ENCODE measurements at regions not wholly inside any gene's neighbourhood (a gene's known extent, or its start where the extent isn't known, plus 50 kb on each side); places are given as distances from the start of the nearest gene placed in this dataset.

GRCh38 chr4:79473439-79473724 lies 65.4 kb upstream of the GK2 start:
- in situ Hi-C loops (cut with HindIII; ENCODE audit: low pct_unique_long_range_greater_than_20kb, low sequenced_read_pairs) = no loop called here
- no peak for TF ChIP-seq JUND (IDR thresholded peaks at IDR 0.05; ENCODE audit: low read depth)
- DNase-seq (ENCODE audit: low read depth in 1 of 2, low spot score in 1 of 2) = no peak

- no peak for DNase-seq (ENCODE audit: low read depth in 1 of 2, low spot score in 1 of 2)
- TF ChIP-seq JUND (IDR thresholded peaks at IDR 0.05; ENCODE audit: low read depth) = no peak
- in situ Hi-C loops (cut with HindIII; ENCODE audit: low pct_unique_long_range_greater_than_20kb, low sequenced_read_pairs) = no loop called here
Measured at GRCh38 chr4:79472693-79473438, 64.8 kb upstream of the GK2 start.

- no peak for TF ChIP-seq JUND (IDR thresholded peaks at IDR 0.05; ENCODE audit: low read depth)
- no peak for DNase-seq (ENCODE audit: low read depth in 1 of 2, low spot score in 1 of 2)
- in situ Hi-C loops (cut with HindIII; ENCODE audit: low pct_unique_long_range_greater_than_20kb, low sequenced_read_pairs) = no loop called here
Measured at GRCh38 chr4:79472036-79472435, 64.0 kb upstream of the GK2 start.

- TF ChIP-seq JUND (IDR thresholded peaks at IDR 0.05; ENCODE audit: low read depth) = no peak
- DNase-seq (ENCODE audit: low read depth in 1 of 2, low spot score in 1 of 2) = no peak
- in situ Hi-C loops (cut with HindIII; ENCODE audit: low pct_unique_long_range_greater_than_20kb, low sequenced_read_pairs) = no loop called here
Measured at GRCh38 chr4:79471309-79471708, 63.3 kb upstream of the GK2 start.

GRCh38 chr4:79467246-79467932 lies 59.4 kb upstream of the GK2 start:
- TF ChIP-seq JUND (IDR thresholded peaks at IDR 0.05; ENCODE audit: low read depth) = no peak
- in situ Hi-C loops (cut with HindIII; ENCODE audit: low pct_unique_long_range_greater_than_20kb, low sequenced_read_pairs) = no loop called here
- DNase-seq (ENCODE audit: low read depth in 1 of 2, low spot score in 1 of 2) = no peak

- DNase-seq (ENCODE audit: low read depth in 1 of 2, low spot score in 1 of 2) = no peak
- no peak for TF ChIP-seq JUND (IDR thresholded peaks at IDR 0.05; ENCODE audit: low read depth)
- in situ Hi-C loops (cut with HindIII; ENCODE audit: low pct_unique_long_range_greater_than_20kb, low sequenced_read_pairs) = no loop called here
Measured at GRCh38 chr4:79466621-79467020, 58.6 kb upstream of the GK2 start.

Measured in T47D (cell line).